ENCODE measurements at regions not wholly inside any gene's neighbourhood (a gene's known extent, or its start where the extent isn't known, plus 50 kb on each side); places are given as distances from the start of the nearest gene placed in this dataset.

DNA sequence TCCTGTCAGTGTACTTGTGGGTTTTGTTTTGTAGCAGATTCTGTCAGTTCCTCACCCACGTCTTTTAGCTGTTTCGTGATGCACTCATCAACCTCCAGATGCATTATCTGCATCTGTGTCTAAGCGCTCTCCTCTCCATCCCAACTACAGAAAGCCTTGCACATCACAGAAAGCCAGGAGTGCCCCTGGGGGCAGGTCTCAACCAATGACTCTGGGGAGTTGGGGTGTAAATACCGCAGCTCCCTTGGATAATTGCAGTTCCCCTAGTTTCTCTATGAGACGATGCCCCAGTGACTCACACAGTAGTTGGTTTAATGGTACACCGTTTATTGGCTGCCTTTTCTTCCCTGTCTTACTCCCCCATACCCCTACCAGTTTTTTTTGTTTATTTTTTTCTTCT, 158.1 kb downstream of the SOX4 start:
- TF ChIP-seq, protein P1, sequence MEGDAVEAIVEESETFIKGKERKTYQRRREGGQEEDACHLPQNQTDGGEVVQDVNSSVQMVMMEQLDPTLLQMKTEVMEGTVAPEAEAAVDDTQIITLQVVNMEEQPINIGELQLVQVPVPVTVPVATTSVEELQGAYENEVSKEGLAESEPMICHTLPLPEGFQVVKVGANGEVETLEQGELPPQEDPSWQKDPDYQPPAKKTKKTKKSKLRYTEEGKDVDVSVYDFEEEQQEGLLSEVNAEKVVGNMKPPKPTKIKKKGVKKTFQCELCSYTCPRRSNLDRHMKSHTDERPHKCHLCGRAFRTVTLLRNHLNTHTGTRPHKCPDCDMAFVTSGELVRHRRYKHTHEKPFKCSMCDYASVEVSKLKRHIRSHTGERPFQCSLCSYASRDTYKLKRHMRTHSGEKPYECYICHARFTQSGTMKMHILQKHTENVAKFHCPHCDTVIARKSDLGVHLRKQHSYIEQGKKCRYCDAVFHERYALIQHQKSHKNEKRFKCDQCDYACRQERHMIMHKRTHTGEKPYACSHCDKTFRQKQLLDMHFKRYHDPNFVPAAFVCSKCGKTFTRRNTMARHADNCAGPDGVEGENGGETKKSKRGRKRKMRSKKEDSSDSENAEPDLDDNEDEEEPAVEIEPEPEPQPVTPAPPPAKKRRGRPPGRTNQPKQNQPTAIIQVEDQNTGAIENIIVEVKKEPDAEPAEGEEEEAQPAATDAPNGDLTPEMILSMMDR (IDR thresholded peaks at IDR 0.05) = no peak
- no peak for TF ChIP-seq POLR2A (IDR thresholded peaks at IDR 0.05)

Data from adrenal gland (tissue), 5 donors.